ENCODE measurements at regions not wholly inside any gene's neighbourhood (a gene's known extent, or its start where the extent isn't known, plus 50 kb on each side); places are given as distances from the start of the nearest gene placed in this dataset.

GRCh38 chr1:234670967-234671626 is 61.1 kb upstream of the IRF2BP2 start (continued):
- TF ChIP-seq, protein P1, sequence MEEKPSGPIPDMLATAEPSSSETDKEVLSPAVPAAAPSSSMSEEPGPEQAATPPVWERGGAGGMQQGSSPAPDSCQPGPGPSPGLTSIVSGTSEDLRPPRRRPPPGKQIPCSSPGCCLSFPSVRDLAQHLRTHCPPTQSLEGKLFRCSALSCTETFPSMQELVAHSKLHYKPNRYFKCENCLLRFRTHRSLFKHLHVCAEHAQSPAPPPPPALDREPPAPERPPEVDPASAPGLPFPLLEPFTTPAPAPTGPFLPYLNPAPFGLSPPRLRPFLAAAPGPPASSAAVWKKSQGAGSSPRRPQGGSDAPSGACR (CRISPR knock-in tag; IDR thresholded peaks at IDR 0.05): no peak
- TF ChIP-seq ZBTB3 (CRISPR knock-in tag; IDR thresholded peaks at IDR 0.05; ENCODE audit: borderline replicate concordance, low read depth) (no peak), FLYWCH1 (CRISPR knock-in tag; IDR thresholded peaks at IDR 0.05) (no peak), PCBP1 (IDR thresholded peaks at IDR 0.05; ENCODE audit: borderline replicate concordance, low read depth, low read length) (no peak), KMT2A (CRISPR knock-in tag; IDR thresholded peaks at IDR 0.05) (no peak), ELF4 (CRISPR knock-in tag; IDR thresholded peaks at IDR 0.05; ENCODE audit: borderline replicate concordance) (no peak), ZFP82 (CRISPR knock-in tag; IDR thresholded peaks at IDR 0.05; ENCODE audit: borderline replicate concordance) (no peak), ZNF710 (CRISPR knock-in tag; IDR thresholded peaks at IDR 0.05; ENCODE audit: borderline replicate concordance) (no peak), SRSF9 (IDR thresholded peaks at IDR 0.05; ENCODE audit: borderline replicate concordance, insufficient read depth, low read depth, low read length, poor library complexity, severe bottlenecking) (no peak), ZNF678 (CRISPR knock-in tag; IDR thresholded peaks at IDR 0.05) (no peak), ZFP90 (CRISPR knock-in tag; IDR thresholded peaks at IDR 0.05; ENCODE audit: borderline replicate concordance) (no peak), CBFB (CRISPR knock-in tag; IDR thresholded peaks at IDR 0.05) (no peak)
- TF ChIP-seq, protein P2, sequence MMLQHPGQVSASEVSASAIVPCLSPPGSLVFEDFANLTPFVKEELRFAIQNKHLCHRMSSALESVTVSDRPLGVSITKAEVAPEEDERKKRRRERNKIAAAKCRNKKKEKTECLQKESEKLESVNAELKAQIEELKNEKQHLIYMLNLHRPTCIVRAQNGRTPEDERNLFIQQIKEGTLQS (CRISPR knock-in tag; IDR thresholded peaks at IDR 0.05): no peak
- TF ChIP-seq, protein P3, sequence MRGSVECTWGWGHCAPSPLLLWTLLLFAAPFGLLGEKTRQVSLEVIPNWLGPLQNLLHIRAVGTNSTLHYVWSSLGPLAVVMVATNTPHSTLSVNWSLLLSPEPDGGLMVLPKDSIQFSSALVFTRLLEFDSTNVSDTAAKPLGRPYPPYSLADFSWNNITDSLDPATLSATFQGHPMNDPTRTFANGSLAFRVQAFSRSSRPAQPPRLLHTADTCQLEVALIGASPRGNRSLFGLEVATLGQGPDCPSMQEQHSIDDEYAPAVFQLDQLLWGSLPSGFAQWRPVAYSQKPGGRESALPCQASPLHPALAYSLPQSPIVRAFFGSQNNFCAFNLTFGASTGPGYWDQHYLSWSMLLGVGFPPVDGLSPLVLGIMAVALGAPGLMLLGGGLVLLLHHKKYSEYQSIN (CRISPR knock-in tag; IDR thresholded peaks at IDR 0.05; ENCODE audit: borderline replicate concordance): no peak
- TF ChIP-seq, protein P4, sequence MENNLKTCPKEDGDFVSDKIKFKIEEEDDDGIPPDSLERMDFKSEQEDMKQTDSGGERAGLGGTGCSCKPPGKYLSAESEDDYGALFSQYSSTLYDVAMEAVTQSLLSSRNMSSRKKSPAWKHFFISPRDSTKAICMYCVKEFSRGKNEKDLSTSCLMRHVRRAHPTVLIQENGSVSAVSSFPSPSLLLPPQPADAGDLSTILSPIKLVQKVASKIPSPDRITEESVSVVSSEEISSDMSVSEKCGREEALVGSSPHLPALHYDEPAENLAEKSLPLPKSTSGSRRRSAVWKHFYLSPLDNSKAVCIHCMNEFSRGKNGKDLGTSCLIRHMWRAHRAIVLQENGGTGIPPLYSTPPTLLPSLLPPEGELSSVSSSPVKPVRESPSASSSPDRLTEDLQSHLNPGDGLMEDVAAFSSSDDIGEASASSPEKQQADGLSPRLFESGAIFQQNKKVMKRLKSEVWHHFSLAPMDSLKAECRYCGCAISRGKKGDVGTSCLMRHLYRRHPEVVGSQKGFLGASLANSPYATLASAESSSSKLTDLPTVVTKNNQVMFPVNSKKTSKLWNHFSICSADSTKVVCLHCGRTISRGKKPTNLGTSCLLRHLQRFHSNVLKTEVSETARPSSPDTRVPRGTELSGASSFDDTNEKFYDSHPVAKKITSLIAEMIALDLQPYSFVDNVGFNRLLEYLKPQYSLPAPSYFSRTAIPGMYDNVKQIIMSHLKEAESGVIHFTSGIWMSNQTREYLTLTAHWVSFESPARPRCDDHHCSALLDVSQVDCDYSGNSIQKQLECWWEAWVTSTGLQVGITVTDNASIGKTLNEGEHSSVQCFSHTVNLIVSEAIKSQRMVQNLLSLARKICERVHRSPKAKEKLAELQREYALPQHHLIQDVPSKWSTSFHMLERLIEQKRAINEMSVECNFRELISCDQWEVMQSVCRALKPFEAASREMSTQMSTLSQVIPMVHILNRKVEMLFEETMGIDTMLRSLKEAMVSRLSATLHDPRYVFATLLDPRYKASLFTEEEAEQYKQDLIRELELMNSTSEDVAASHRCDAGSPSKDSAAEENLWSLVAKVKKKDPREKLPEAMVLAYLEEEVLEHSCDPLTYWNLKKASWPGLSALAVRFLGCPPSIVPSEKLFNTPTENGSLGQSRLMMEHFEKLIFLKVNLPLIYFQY (CRISPR knock-in tag; IDR thresholded peaks at IDR 0.05; ENCODE audit: borderline replicate concordance): no peak
- TF ChIP-seq, protein P5, sequence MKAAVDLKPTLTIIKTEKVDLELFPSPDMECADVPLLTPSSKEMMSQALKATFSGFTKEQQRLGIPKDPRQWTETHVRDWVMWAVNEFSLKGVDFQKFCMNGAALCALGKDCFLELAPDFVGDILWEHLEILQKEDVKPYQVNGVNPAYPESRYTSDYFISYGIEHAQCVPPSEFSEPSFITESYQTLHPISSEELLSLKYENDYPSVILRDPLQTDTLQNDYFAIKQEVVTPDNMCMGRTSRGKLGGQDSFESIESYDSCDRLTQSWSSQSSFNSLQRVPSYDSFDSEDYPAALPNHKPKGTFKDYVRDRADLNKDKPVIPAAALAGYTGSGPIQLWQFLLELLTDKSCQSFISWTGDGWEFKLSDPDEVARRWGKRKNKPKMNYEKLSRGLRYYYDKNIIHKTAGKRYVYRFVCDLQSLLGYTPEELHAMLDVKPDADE (CRISPR knock-in tag; IDR thresholded peaks at IDR 0.05): no peak
